Ascending aorta (tissue), 2 donors: ENCODE measurements at regions not wholly inside any gene's neighbourhood (a gene's known extent, or its start where the extent isn't known, plus 50 kb on each side); places are given as distances from the start of the nearest gene placed in this dataset.

ENCODE experiments used
- DNase-seq, 2 donors: peaks; one replicate each; pipeline ENCODE4 v3.0.0-alpha.2; 2019; ENCODE audit warnings: low spot score in 2 of 2
- H3K27ac ChIP-seq, 2 donors: fragments of 200-600 bp; sonication (generic); one replicate each; pipeline ENCODE4 v1.5.1; 2016 to 2017; ENCODE audit warnings: mild to moderate bottlenecking in 1 of 2
- H3K27me3 ChIP-seq: fragments of 200-600 bp; sonication (generic); one replicate; pipeline ENCODE4 v1.5.1; 2017
- H3K36me3 ChIP-seq, 2 donors: fragments of 200-600 bp; sonication (generic); one replicate each; pipeline ENCODE4 v1.5.1; 2016
- H3K4me1 ChIP-seq, 2 donors: fragments of 200-600 bp; sonication (generic); one replicate each; pipeline ENCODE4 v1.5.1; 2016 to 2017; ENCODE audit warnings: mild to moderate bottlenecking in 1 of 2
- H3K4me3 ChIP-seq, 2 donors: fragments of 200-600 bp; sonication (generic); one replicate each; pipeline ENCODE4 v1.5.1; 2016 to 2017; ENCODE audit warnings: mild to moderate bottlenecking in 1 of 2
- H3K9me3 ChIP-seq, 2 donors: fragments of 200-600 bp; sonication (generic); one replicate each; pipeline ENCODE4 v1.5.1; 2016
- intact Hi-C: fragments of 100-400 bp; cut with DNase I; formaldehyde crosslinking; loops from one replicate; pipeline ENCODE4 v1.15.1; 2023
- TF ChIP-seq, protein P1 (sequence below), 3 experiments: fragments of 200-600 bp in 2 of 3; fragments of 450-650 bp in 1 of 3; sonication (generic) in 2 of 3; IDR thresholded peaks; one replicate each; pipeline ENCODE4 v1.5.1; 2016 to 2019; ENCODE audit warnings: antibody characterized with exemption in 3 of 3, mild to moderate bottlenecking in 1 of 3, moderate library complexity in 1 of 3

DNA sequence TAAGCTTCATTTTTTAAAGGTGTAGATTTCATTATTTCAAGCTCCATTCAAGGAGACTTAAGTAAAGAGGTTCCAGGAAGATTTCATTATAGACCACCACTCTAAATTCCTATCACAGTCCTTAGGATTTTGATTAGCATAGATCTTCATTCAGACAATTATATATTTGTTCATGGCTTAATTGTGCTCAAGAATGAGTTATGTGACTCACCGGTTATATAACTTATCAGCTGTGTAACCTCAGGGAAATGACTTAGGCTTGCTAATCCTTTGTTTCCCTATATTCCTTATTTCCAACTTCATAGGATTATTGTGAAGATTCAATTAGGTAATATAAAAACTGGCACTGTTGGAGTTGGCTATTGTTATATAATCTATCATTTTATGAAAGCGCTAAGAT, 632.8 kb upstream of the SPRY2 start:
- intact Hi-C loops = no loop called here
- Histone ChIP-seq H3K27ac (no peak overlapping the region), H3K4me3 (no peak overlapping the region), H3K36me3 (no peaks in the 10 kb centered on the region), H3K4me1 (no peaks in the 10 kb centered on the region), H3K27me3 (no peaks in the 10 kb centered on the region), H3K9me3 (no peaks in the 10 kb centered on the region)
- no peak for DNase-seq
- TF ChIP-seq, protein P1, sequence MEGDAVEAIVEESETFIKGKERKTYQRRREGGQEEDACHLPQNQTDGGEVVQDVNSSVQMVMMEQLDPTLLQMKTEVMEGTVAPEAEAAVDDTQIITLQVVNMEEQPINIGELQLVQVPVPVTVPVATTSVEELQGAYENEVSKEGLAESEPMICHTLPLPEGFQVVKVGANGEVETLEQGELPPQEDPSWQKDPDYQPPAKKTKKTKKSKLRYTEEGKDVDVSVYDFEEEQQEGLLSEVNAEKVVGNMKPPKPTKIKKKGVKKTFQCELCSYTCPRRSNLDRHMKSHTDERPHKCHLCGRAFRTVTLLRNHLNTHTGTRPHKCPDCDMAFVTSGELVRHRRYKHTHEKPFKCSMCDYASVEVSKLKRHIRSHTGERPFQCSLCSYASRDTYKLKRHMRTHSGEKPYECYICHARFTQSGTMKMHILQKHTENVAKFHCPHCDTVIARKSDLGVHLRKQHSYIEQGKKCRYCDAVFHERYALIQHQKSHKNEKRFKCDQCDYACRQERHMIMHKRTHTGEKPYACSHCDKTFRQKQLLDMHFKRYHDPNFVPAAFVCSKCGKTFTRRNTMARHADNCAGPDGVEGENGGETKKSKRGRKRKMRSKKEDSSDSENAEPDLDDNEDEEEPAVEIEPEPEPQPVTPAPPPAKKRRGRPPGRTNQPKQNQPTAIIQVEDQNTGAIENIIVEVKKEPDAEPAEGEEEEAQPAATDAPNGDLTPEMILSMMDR (IDR thresholded peaks at IDR 0.05) = no peak

DNA sequence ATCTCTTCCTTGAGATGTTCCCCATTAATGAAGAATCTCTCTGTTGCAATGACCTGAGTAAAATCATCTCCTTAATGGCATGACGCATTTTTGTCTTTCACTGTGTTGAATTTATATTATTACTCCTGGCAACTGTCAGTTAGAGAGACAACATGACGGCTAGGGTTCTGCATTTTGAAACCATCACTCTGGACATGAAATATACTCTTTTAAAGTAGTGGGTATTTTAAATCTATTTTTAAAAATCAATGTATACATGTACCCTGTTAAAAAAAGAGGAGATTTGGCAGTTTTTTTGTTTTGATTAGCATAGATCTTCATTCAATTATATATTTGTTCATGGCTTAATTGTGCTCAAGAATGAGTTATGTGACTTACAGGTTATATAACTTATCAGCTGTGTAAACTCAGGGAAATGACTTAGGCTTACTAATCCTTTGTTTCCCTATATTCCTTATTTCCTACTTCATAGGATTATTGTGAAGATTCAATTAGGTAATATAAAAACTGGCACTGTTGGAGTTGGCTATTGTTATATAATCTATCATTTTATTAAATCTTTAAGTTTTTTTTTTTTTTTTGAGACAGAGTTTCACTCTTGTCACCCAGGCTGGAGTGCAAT, 632.0 kb upstream of the SPRY2 start:
- H3K9me3 ChIP-seq = no peaks in the 10 kb centered on the region
- no peak overlapping the region for H3K4me3 ChIP-seq
- no peak overlapping the region for H3K27ac ChIP-seq
- TF ChIP-seq, protein P1 (IDR thresholded peaks at IDR 0.05) = no peak
- H3K36me3 ChIP-seq = no peaks in the 10 kb centered on the region
- no peak for DNase-seq
- H3K4me1 ChIP-seq = no peaks in the 10 kb centered on the region
- intact Hi-C loops = no loop called here
- H3K27me3 ChIP-seq = no peaks in the 10 kb centered on the region

DNA sequence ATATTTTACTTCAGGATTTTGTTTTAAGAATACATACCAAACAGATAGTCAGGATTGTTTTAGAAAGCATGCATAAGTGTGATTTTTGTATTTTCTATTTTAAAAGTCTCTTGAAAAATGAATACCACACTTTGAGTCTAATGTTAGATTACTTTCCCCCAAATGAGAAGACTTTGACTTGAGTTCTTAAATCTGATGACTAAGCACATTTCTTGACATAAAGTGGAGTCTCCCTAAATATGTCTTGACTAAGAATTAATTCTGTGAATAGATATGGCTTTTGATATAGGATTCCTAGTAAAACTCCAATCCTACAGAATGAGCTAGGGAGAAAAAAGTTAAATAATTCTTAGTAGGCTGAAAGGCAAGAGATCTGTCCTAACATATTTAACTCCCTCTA, 624.2 kb upstream of the SPRY2 start:
- Histone ChIP-seq H3K4me1 (no peaks in the 10 kb centered on the region), H3K4me3 (no peak overlapping the region), H3K27ac (no peak overlapping the region), H3K36me3 (no peaks in the 10 kb centered on the region), H3K27me3 (no peaks in the 10 kb centered on the region), H3K9me3 (no peaks in the 10 kb centered on the region)
- intact Hi-C loops = no loop called here
- TF ChIP-seq, protein P1 (IDR thresholded peaks at IDR 0.05) = no peak
- no peak for DNase-seq

DNA sequence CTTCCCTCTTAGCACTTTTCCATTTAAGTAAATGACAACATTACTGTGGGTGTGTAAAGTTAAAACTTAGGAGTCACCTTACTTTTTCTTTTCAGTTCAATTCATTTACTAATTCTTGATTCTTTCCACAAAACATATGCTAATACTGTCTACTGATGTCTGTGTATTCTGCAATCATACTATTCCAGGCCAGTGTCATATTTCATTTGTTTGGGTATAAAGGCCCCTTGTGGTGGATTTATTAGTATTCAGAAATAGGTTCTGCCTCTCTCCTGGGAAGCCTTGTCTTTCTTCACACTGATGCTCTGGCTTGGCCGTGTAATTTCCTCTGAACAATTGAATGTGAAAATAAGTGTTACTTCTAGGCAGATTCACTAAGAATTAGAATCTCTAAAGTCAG, 621.9 kb upstream of the SPRY2 start:
- no peak overlapping the region for H3K27ac ChIP-seq
- intact Hi-C loops = no loop called here

DNA sequence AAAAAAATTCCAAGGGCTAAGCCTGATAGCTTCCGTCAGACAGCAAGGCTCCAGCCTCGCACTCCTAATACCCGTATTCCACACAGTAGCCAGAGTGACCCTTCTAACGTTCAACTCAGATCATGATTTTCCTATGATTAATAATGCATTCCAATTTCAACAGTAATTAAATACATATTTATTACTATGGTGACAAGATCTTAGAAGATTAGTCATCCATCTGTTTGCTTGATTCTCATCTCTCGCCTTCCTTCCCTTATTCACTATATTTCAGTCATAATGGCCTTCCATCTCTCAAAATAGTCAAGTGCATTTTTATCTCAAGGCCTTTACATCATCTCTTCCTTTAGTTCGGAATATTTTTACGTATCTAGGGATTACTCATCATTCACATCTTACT, 621.2 kb upstream of the SPRY2 start:
- H3K36me3 ChIP-seq = no peaks in the 10 kb centered on the region
- H3K4me1 ChIP-seq = no peaks in the 10 kb centered on the region
- TF ChIP-seq, protein P1 (IDR thresholded peaks at IDR 0.05) = no peak
- no peaks in the 10 kb centered on the region for H3K27me3 ChIP-seq
- DNase-seq = no peak
- no peak overlapping the region for H3K4me3 ChIP-seq
- H3K9me3 ChIP-seq = no peaks in the 10 kb centered on the region
- intact Hi-C loops = no loop called here
- no peak overlapping the region for H3K27ac ChIP-seq

More for the DNA sequence above, 621.9 kb upstream of the SPRY2 start:
- TF ChIP-seq, protein P1 (IDR thresholded peaks at IDR 0.05) = no peak
- no peaks in the 10 kb centered on the region for H3K4me1 ChIP-seq
- H3K27me3 ChIP-seq = no peaks in the 10 kb centered on the region
- no peaks in the 10 kb centered on the region for H3K9me3 ChIP-seq
- no peaks in the 10 kb centered on the region for H3K36me3 ChIP-seq
- no peak for DNase-seq
- H3K4me3 ChIP-seq = no peak overlapping the region
